ENCODE measurements at regions not wholly inside any gene's neighbourhood (a gene's known extent, or its start where the extent isn't known, plus 50 kb on each side); places are given as distances from the start of the nearest gene placed in this dataset.

GRCh38 chr2:147471126-147471525 lies 373.7 kb upstream of the ACVR2A start:
- TF ChIP-seq, protein P1, sequence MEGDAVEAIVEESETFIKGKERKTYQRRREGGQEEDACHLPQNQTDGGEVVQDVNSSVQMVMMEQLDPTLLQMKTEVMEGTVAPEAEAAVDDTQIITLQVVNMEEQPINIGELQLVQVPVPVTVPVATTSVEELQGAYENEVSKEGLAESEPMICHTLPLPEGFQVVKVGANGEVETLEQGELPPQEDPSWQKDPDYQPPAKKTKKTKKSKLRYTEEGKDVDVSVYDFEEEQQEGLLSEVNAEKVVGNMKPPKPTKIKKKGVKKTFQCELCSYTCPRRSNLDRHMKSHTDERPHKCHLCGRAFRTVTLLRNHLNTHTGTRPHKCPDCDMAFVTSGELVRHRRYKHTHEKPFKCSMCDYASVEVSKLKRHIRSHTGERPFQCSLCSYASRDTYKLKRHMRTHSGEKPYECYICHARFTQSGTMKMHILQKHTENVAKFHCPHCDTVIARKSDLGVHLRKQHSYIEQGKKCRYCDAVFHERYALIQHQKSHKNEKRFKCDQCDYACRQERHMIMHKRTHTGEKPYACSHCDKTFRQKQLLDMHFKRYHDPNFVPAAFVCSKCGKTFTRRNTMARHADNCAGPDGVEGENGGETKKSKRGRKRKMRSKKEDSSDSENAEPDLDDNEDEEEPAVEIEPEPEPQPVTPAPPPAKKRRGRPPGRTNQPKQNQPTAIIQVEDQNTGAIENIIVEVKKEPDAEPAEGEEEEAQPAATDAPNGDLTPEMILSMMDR (IDR thresholded peaks at IDR 0.05; ENCODE audit: control insufficient read depth, extremely low read depth, insufficient read depth): no peak
- no peak overlapping the region for H3K4me3 ChIP-seq (ENCODE audit: low read depth, low read length)
- DNase-seq (ENCODE audit: low read depth): no peak

GRCh38 chr2:147469471-147469870 lies 375.4 kb upstream of the ACVR2A start:
- no peak overlapping the region for H3K4me3 ChIP-seq (ENCODE audit: low read depth, low read length)
- no peak for DNase-seq (ENCODE audit: low read depth)
- TF ChIP-seq, protein P1 (IDR thresholded peaks at IDR 0.05; ENCODE audit: control insufficient read depth, extremely low read depth, insufficient read depth): no peak

DNA sequence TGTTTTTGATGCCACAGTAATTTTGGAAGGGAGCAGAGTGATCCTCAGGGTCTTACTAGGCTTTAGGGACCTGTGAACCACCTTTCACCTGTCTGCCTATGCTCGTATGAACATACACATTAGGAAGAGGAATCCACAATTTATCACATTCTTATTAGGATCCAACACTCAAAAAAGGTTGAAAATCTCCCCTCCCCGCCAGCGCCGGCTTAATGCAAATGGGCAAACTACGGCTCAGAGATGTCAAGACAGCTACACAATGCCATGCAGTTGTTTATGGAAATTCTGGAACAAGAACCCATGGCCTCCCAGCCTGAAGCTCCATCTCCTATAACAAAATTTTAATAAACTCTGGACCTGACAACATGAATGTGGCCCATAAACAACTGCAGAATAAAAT lies 375.9 kb upstream of the ACVR2A start:
- DNase-seq (ENCODE audit: low read depth): no peak
- no peak overlapping the region for H3K4me3 ChIP-seq (ENCODE audit: low read depth, low read length)
- TF ChIP-seq, protein P1 (IDR thresholded peaks at IDR 0.05; ENCODE audit: control insufficient read depth, extremely low read depth, insufficient read depth): no peak

DNA sequence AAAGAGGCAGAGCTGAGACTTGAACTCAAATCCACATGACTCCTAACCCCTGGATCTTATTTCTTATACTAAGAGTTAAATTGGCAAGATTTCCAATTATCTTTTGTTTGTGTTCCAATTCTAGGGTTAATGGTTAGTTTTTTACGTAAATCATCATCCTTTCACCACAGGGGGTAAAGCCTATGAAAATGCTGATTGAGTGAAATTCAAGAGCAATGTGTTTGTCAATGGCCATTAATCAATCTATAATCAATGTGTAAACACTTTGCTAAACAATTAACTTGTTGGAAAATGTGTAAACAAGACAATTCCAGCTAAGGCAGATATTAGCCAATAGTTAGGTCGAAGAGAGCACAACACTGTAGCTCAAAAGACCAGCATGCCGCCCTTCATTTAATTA lies 376.5 kb upstream of the ACVR2A start:
- DNase-seq (ENCODE audit: low read depth): no peak
- TF ChIP-seq, protein P1 (IDR thresholded peaks at IDR 0.05; ENCODE audit: control insufficient read depth, extremely low read depth, insufficient read depth): no peak
- H3K4me3 ChIP-seq (ENCODE audit: low read depth, low read length): no peak overlapping the region

DNA sequence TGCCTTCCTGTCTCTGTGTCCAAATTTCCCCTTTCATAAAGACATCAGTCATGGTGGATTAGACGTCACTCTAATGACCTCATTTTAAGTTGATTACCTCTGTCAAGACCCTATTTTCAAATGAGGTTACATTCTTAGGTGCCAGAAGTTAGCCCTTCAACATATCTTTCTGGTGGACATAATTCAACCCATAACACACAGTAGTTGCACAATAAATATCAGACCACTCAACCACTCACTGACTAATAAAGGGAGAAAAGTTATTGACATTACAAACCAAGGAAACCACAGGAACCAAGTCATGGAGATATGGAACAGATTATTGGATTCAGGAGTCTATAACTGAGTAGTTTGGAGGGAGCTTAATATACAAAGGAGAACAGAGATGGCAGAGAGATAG lies 377.4 kb upstream of the ACVR2A start:
- DNase-seq (ENCODE audit: low read depth): no peak
- no peak overlapping the region for H3K4me3 ChIP-seq (ENCODE audit: low read depth, low read length)
- TF ChIP-seq, protein P1 (IDR thresholded peaks at IDR 0.05; ENCODE audit: control insufficient read depth, extremely low read depth, insufficient read depth): no peak

GRCh38 chr2:147464737-147465357 lies 380.0 kb upstream of the ACVR2A start:
- TF ChIP-seq, protein P1 (IDR thresholded peaks at IDR 0.05; ENCODE audit: control insufficient read depth, extremely low read depth, insufficient read depth): no peak
- no peak for DNase-seq (ENCODE audit: low read depth)
- H3K4me3 ChIP-seq (ENCODE audit: low read depth, low read length): no peak overlapping the region

DNA sequence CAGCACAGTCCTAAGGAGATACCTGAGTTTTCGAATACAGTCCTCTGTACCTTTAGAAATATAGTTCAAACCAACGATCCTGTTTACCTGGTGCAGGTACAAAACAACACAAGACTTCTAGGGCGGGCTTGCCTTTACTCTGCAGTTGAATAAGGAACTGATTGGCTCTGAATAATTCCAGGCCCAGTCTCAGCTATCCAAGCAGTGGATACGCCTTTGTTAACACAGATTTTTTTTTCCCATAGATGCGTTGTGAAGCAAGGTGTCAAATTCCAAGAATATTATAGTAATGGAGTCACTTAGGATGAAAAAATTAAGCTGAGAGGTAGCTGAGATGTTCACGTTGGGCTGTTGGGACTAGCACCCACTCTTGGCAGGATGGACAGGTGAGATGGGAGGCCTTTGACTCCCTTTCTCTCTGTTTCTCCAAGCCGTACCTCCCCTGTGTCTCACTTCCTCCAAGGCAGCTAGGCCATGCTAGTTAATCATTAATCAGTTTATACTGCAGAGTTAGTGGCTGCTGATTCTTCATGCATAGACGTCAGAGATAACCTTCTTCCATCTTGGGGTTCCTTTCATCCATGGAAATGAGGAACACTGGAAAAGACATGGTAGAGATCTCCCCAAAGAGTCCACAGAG lies 380.8 kb upstream of the ACVR2A start:
- H3K4me3 ChIP-seq (ENCODE audit: low read depth, low read length): no peak overlapping the region
- TF ChIP-seq, protein P1 (IDR thresholded peaks at IDR 0.05; ENCODE audit: control insufficient read depth, extremely low read depth, insufficient read depth): no peak
- no peak for DNase-seq (ENCODE audit: low read depth)
